SK-N-SH treated with all-trans-retinoic acid at 6 μM for 48 hours (cell line): ENCODE measurements at regions not wholly inside any gene's neighbourhood (a gene's known extent, or its start where the extent isn't known, plus 50 kb on each side); places are given as distances from the start of the nearest gene placed in this dataset.

Experiments
- ATAC-seq: fragments of 200-7000 bp; cut with Tn5 transposase; 3 replicates; pipeline ENCODE4 v1.9.1; 2020; ENCODE audit warnings: mild to moderate bottlenecking, moderate library complexity
- ARNTL ChIP-seq: fragments of 450-650 bp; formaldehyde crosslinking; IDR thresholded peaks from 2 replicates; pipeline ENCODE4 v1.5.0; 2020; ENCODE audit warnings: low read depth, mild to moderate bottlenecking, moderate library complexity, borderline replicate concordance
- BACH2 ChIP-seq: fragments of 250-450 bp; sonication (Bioruptor Pico); IDR thresholded peaks from 2 replicates; pipeline ENCODE4 v1.9.0; 2021; ENCODE audit warnings: mild to moderate bottlenecking, borderline replicate concordance
- CSDC2 ChIP-seq: fragments of 250-450 bp; sonication (Bioruptor Pico); IDR thresholded peaks from 2 replicates; pipeline ENCODE4 v1.5.0; 2020; ENCODE audit warnings: mild to moderate bottlenecking, moderate library complexity
- ESRRG ChIP-seq: fragments of 250-450 bp; sonication (Bioruptor Pico); IDR thresholded peaks from 2 replicates; pipeline ENCODE4 v1.6.1; 2021; ENCODE audit warnings: mild to moderate bottlenecking
- GLIS3 ChIP-seq: fragments of 250-450 bp; sonication (Bioruptor Pico); IDR thresholded peaks from 2 replicates; pipeline ENCODE4 v1.5.0; 2020; ENCODE audit warnings: mild to moderate bottlenecking, moderate library complexity
- ISL1 ChIP-seq: fragments of 250-450 bp; sonication (Bioruptor Pico); IDR thresholded peaks from 2 replicates; pipeline ENCODE4 v2.1.2; 2022; ENCODE audit warnings: mild to moderate bottlenecking, moderate library complexity
- OSR1 ChIP-seq: fragments of 250-450 bp; sonication (Bioruptor Pico); IDR thresholded peaks from 2 replicates; pipeline ENCODE4 v1.8.0; 2022; ENCODE audit warnings: moderate library complexity, mild to moderate bottlenecking, inconsistent platforms
- PPARA ChIP-seq: fragments of 250-450 bp; sonication (Bioruptor Pico); IDR thresholded peaks from 2 replicates; pipeline ENCODE4 v1.5.0; 2020; ENCODE audit warnings: mild to moderate bottlenecking, borderline replicate concordance
- RARB ChIP-seq: fragments of 250-450 bp; sonication (Bioruptor Pico); IDR thresholded peaks from 2 replicates; pipeline ENCODE4 v1.8.0; 2021; ENCODE audit warnings: mild to moderate bottlenecking, moderate library complexity
- SNAI2 ChIP-seq: fragments of 250-450 bp; sonication (Bioruptor Pico); IDR thresholded peaks from 2 replicates; pipeline ENCODE4 v1.5.0; 2020; ENCODE audit warnings: mild to moderate bottlenecking, moderate library complexity
- TCF4 ChIP-seq: fragments of 250-450 bp; sonication (Bioruptor Pico); IDR thresholded peaks from 2 replicates; pipeline ENCODE4 v1.8.0; 2021; ENCODE audit warnings: mild to moderate bottlenecking, moderate library complexity, borderline replicate concordance
- TOX ChIP-seq: fragments of 250-450 bp; sonication (Bioruptor Pico); IDR thresholded peaks from 2 replicates; pipeline ENCODE4 v1.8.0; 2021; ENCODE audit warnings: mild to moderate bottlenecking, moderate library complexity, borderline replicate concordance
- ZC3H10 ChIP-seq: fragments of 250-450 bp; sonication (Bioruptor Pico); IDR thresholded peaks from 2 replicates; pipeline ENCODE4 v1.5.1; 2021; ENCODE audit warnings: mild to moderate bottlenecking, moderate library complexity
- ZFP3 ChIP-seq: fragments of 250-450 bp; sonication (Bioruptor Pico); IDR thresholded peaks from 2 replicates; pipeline ENCODE4 v1.5.0; 2020; ENCODE audit warnings: mild to moderate bottlenecking, moderate library complexity
- ZFP30 ChIP-seq: fragments of 450-650 bp; formaldehyde crosslinking; IDR thresholded peaks from 2 replicates; pipeline ENCODE4 v1.5.0; 2022; ENCODE audit warnings: mild to moderate bottlenecking, moderate library complexity
- ZNF70 ChIP-seq: fragments of 450-650 bp; formaldehyde crosslinking; IDR thresholded peaks from 2 replicates; pipeline ENCODE4 v1.5.0; 2020; ENCODE audit warnings: mild to moderate bottlenecking, moderate library complexity
- ZNF8 ChIP-seq: fragments of 450-650 bp; formaldehyde crosslinking; IDR thresholded peaks from 2 replicates; pipeline ENCODE4 v1.5.0; 2020; ENCODE audit warnings: mild to moderate bottlenecking, moderate library complexity
- TF ChIP-seq, protein P1 (sequence below): fragments of 250-450 bp; sonication (Bioruptor Pico); IDR thresholded peaks from 2 replicates; pipeline ENCODE4 v1.5.1; 2020; ENCODE audit warnings: low read depth, mild to moderate bottlenecking, moderate library complexity
- TF ChIP-seq, protein P2 (sequence below): fragments of 250-450 bp; sonication (Bioruptor Pico); IDR thresholded peaks from 2 replicates; pipeline ENCODE4 v1.5.1; 2021; ENCODE audit warnings: mild to moderate bottlenecking, moderate library complexity
- TF ChIP-seq, protein P3 (sequence below): fragments of 250-450 bp; sonication (Bioruptor Pico); IDR thresholded peaks from 2 replicates; pipeline ENCODE4 v1.8.0; 2021; ENCODE audit warnings: low read depth, mild to moderate bottlenecking, moderate library complexity, borderline replicate concordance
- TF ChIP-seq, protein P4 (sequence below): fragments of 250-450 bp; sonication (Bioruptor Pico); IDR thresholded peaks from 2 replicates; pipeline ENCODE4 v1.8.0; 2020; ENCODE audit warnings: mild to moderate bottlenecking, moderate library complexity, borderline replicate concordance
- TF ChIP-seq, protein P5 (sequence below): fragments of 250-450 bp; sonication (Bioruptor Pico); IDR thresholded peaks from 2 replicates; pipeline ENCODE4 v1.5.0; 2020; ENCODE audit warnings: mild to moderate bottlenecking, moderate library complexity

DNA sequence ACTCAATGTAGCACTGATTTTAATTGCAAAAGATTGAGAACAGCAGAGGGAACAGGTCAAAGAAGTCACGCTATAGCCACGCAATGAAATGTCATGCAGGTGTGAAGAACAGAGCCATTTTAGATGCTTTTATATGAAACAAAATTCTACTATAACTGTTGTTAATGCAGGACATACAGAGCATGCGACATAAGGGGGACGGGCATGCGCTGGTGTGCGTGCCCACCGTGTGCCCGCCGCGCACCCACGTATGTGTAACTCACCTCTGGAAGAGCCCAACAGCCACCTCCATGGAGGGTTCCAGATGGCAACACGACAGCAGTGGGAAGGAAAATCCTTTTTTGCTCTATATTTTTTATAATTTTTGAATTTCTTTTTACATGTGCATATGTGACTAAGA is 410.0 kb upstream of the RNF32 start:
- no peak for ATAC-seq
- TF ChIP-seq PPARA, result no peak
- TF ChIP-seq, protein P1, sequence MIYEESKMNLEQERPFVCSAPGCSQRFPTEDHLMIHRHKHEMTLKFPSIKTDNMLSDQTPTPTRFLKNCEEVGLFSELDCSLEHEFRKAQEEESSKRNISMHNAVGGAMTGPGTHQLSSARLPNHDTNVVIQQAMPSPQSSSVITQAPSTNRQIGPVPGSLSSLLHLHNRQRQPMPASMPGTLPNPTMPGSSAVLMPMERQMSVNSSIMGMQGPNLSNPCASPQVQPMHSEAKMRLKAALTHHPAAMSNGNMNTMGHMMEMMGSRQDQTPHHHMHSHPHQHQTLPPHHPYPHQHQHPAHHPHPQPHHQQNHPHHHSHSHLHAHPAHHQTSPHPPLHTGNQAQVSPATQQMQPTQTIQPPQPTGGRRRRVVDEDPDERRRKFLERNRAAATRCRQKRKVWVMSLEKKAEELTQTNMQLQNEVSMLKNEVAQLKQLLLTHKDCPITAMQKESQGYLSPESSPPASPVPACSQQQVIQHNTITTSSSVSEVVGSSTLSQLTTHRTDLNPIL (CRISPR knock-in tag), result no peak
- no peak for TF ChIP-seq OSR1 (CRISPR knock-in tag)
- TF ChIP-seq, protein P2, sequence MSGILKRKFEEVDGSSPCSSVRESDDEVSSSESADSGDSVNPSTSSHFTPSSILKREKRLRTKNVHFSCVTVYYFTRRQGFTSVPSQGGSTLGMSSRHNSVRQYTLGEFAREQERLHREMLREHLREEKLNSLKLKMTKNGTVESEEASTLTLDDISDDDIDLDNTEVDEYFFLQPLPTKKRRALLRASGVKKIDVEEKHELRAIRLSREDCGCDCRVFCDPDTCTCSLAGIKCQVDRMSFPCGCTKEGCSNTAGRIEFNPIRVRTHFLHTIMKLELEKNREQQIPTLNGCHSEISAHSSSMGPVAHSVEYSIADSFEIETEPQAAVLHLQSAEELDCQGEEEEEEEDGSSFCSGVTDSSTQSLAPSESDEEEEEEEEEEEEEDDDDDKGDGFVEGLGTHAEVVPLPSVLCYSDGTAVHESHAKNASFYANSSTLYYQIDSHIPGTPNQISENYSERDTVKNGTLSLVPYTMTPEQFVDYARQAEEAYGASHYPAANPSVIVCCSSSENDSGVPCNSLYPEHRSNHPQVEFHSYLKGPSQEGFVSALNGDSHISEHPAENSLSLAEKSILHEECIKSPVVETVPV (CRISPR knock-in tag), result no peak
- no peak for TF ChIP-seq ZNF70 (CRISPR knock-in tag)
- no peak for TF ChIP-seq GLIS3 (CRISPR knock-in tag)
- no peak for TF ChIP-seq SNAI2 (CRISPR knock-in tag)
- TF ChIP-seq BACH2 (CRISPR knock-in tag), result no peak

DNA sequence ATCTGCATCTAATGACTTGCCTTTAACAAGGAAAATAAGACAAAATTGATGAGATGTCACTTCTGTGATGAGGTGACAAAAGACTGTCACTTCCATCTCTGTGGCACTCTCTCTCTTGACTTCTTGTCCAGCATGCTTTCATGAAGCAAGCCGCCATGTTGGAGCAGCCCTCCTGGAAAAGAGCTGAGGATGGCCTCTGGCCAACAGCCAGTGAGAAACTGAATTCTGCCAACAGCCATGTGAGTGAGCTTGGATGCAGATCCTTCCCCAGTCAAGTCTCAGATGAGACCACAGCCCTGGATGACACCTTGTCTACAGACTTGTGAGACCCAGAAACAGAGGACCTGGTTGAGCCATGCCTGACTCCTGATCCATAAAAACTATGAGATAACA is 412.6 kb upstream of the SHH start:
- ATAC-seq, result no peak
- no peak for TF ChIP-seq TCF4

DNA sequence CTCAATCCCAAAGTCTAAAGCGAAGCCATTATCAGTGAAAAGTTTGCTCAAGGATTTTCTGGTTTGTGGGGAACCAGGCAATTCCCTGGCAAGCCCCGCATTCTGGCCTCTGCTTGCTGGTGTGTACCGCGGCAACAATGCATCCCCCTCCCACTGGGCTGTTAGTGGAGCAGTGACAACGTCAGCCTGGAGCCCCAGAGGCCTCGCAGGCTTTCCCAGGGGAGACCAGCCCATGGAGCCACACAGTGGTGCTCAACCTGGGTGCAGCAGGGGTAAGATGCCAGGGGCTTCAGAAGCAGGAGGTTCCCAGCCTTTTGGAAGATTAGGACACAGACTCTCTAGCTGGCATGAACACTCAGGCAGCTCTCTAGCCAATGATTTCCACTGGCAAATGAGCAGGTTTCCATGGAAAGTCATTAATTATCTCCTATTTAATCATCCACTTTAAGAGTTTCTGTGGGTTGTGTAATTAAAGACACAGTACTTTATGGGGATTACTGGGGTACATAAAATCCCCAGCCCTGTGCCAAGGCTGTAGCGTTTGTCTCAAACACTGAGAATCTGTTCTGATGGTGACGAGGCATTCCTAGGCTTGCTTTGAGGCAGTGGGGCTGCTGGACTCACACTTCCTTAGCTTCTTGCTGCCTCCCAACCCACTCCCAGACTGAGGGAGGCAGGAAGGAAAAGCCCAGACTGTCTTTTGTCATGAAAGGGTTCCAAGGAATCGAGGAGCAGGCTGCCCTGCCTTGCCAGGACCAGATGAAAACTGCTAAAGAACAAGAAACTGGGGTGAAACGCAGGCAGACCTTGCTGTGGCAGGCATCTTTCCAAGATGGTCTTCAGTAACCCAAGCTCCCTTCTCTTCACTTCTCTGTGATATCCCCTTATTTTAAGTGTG is 411.9 kb upstream of the SHH start:
- no peak for TF ChIP-seq TOX
- no peak for TF ChIP-seq PPARA
- TF ChIP-seq, protein P3, sequence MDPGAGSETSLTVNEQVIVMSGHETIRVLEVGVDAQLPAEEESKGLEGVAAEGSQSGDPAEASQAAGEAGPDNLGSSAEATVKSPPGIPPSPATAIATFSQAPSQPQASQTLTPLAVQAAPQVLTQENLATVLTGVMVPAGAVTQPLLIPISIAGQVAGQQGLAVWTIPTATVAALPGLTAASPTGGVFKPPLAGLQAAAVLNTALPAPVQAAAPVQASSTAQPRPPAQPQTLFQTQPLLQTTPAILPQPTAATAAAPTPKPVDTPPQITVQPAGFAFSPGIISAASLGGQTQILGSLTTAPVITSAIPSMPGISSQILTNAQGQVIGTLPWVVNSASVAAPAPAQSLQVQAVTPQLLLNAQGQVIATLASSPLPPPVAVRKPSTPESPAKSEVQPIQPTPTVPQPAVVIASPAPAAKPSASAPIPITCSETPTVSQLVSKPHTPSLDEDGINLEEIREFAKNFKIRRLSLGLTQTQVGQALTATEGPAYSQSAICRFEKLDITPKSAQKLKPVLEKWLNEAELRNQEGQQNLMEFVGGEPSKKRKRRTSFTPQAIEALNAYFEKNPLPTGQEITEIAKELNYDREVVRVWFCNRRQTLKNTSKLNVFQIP (CRISPR knock-in tag), result no peak
- ATAC-seq, result no peak

DNA sequence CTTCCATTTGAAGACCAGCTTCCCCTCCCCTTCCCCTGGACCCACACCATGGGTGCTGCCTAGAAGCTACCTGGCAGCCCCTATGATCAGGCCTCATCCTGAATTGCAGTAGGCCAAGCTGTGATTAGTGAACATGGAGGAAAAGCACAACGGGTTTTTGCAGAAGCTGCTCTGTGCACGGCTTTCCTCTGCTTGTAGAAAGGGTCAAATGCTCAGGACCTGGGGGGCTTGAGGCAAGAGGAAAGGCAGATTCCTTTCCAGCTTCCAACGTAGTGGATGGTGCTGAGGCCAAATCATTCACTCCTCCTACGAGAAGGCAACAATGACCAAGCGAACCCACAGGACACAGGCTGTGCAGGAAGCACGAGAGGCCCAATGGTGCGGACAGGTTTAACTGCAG is 410.3 kb upstream of the SHH start:
- TF ChIP-seq, protein P4, sequence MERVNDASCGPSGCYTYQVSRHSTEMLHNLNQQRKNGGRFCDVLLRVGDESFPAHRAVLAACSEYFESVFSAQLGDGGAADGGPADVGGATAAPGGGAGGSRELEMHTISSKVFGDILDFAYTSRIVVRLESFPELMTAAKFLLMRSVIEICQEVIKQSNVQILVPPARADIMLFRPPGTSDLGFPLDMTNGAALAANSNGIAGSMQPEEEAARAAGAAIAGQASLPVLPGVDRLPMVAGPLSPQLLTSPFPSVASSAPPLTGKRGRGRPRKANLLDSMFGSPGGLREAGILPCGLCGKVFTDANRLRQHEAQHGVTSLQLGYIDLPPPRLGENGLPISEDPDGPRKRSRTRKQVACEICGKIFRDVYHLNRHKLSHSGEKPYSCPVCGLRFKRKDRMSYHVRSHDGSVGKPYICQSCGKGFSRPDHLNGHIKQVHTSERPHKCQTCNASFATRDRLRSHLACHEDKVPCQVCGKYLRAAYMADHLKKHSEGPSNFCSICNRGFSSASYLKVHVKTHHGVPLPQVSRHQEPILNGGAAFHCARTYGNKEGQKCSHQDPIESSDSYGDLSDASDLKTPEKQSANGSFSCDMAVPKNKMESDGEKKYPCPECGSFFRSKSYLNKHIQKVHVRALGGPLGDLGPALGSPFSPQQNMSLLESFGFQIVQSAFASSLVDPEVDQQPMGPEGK (CRISPR knock-in tag), result no peak
- TF ChIP-seq, protein P2 (CRISPR knock-in tag), result no peak
- TF ChIP-seq RARB (CRISPR knock-in tag) (no peak), OSR1 (CRISPR knock-in tag) (no peak), BACH2 (CRISPR knock-in tag) (no peak), TOX (no peak), GLIS3 (CRISPR knock-in tag) (no peak), ZNF8 (no peak), ZC3H10 (CRISPR knock-in tag) (no peak), CSDC2 (CRISPR knock-in tag) (no peak), ARNTL (CRISPR knock-in tag) (no peak), ZFP30 (CRISPR knock-in tag) (no peak), TCF4 (no peak), ISL1 (CRISPR knock-in tag) (no peak), ESRRG (CRISPR knock-in tag) (no peak), ZFP3 (CRISPR knock-in tag) (no peak), SNAI2 (CRISPR knock-in tag) (no peak), PPARA (no peak)
- TF ChIP-seq, protein P5, sequence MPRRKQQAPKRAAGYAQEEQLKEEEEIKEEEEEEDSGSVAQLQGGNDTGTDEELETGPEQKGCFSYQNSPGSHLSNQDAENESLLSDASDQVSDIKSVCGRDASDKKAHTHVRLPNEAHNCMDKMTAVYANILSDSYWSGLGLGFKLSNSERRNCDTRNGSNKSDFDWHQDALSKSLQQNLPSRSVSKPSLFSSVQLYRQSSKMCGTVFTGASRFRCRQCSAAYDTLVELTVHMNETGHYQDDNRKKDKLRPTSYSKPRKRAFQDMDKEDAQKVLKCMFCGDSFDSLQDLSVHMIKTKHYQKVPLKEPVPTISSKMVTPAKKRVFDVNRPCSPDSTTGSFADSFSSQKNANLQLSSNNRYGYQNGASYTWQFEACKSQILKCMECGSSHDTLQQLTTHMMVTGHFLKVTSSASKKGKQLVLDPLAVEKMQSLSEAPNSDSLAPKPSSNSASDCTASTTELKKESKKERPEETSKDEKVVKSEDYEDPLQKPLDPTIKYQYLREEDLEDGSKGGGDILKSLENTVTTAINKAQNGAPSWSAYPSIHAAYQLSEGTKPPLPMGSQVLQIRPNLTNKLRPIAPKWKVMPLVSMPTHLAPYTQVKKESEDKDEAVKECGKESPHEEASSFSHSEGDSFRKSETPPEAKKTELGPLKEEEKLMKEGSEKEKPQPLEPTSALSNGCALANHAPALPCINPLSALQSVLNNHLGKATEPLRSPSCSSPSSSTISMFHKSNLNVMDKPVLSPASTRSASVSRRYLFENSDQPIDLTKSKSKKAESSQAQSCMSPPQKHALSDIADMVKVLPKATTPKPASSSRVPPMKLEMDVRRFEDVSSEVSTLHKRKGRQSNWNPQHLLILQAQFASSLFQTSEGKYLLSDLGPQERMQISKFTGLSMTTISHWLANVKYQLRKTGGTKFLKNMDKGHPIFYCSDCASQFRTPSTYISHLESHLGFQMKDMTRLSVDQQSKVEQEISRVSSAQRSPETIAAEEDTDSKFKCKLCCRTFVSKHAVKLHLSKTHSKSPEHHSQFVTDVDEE (CRISPR knock-in tag), result no peak
- TF ChIP-seq, protein P1 (CRISPR knock-in tag), result no peak
- TF ChIP-seq, all 23 proteins: peak for 0
- no peak for ATAC-seq
